ENCODE measurements at regions not wholly inside any gene's neighbourhood (a gene's known extent, or its start where the extent isn't known, plus 50 kb on each side); places are given as distances from the start of the nearest gene placed in this dataset.
"Not testable (repeated sequence)": the region's sequence is repeated elsewhere in the genome, so short reads cannot be mapped to it uniquely, and the experiment has no call there.

GRCh38 chrY:19051021-19051420, 277.5 kb upstream of the HSFY2 start:
- no peak for DNase-seq (ENCODE audit: low read depth)

- no peak for DNase-seq (ENCODE audit: low read depth)
Measured at GRCh38 chrY:19042984-19043442, 269.5 kb upstream of the HSFY2 start.

- no peak for DNase-seq (ENCODE audit: low read depth)
Measured at GRCh38 chrY:19042306-19042958, 268.9 kb upstream of the HSFY2 start.

GRCh38 chrY:19026631-19027030, 253.1 kb upstream of the HSFY2 start:
- DNase-seq (ENCODE audit: low read depth), result no peak

- no peak for DNase-seq (ENCODE audit: low read depth)
Measured at GRCh38 chrY:19023934-19024333, 250.4 kb upstream of the HSFY2 start.

- DNase-seq (ENCODE audit: low read depth), result no peak
Measured at GRCh38 chrY:19020193-19020592, 246.7 kb upstream of the HSFY2 start.

GRCh38 chrY:19016990-19017389, 243.5 kb upstream of the HSFY2 start:
- DNase-seq (ENCODE audit: low read depth), result no peak

- DNase-seq (ENCODE audit: low read depth), result no peak
Measured at GRCh38 chrY:19015854-19016253, 242.3 kb upstream of the HSFY2 start.

GRCh38 chrY:19015213-19015612, 241.7 kb upstream of the HSFY2 start:
- DNase-seq (ENCODE audit: low read depth), result no peak

- DNase-seq (ENCODE audit: low read depth), result no peak
Measured at GRCh38 chrY:19012985-19013384, 239.4 kb upstream of the HSFY2 start.

GRCh38 chrY:19011605-19012090, 238.1 kb upstream of the HSFY2 start:
- no peak for DNase-seq (ENCODE audit: low read depth)

- no peak for DNase-seq (ENCODE audit: low read depth)
Measured at GRCh38 chrY:19006234-19006633, 232.7 kb upstream of the HSFY2 start.

- no peak for DNase-seq (ENCODE audit: low read depth)
Measured at GRCh38 chrY:19005579-19005978, 232.0 kb upstream of the HSFY2 start.

- DNase-seq (ENCODE audit: low read depth), result no peak
Measured at GRCh38 chrY:18997635-18998240, 224.2 kb upstream of the HSFY2 start.

- DNase-seq (ENCODE audit: low read depth), result no peak
Measured at GRCh38 chrY:18993480-18993879, 219.9 kb upstream of the HSFY2 start.

- DNase-seq (ENCODE audit: low read depth), result not testable (repeated sequence)
Measured at GRCh38 chrY:18992684-18993083, 219.1 kb upstream of the HSFY2 start.

- no peak for DNase-seq (ENCODE audit: low read depth)
Measured at GRCh38 chrY:18989356-18989755, 215.8 kb upstream of the HSFY2 start.

GRCh38 chrY:18966001-18966400, 192.5 kb upstream of the HSFY2 start:
- DNase-seq (ENCODE audit: low read depth), result no peak

GRCh38 chrY:18958846-18959245, 185.3 kb upstream of the HSFY2 start:
- DNase-seq (ENCODE audit: low read depth), result no peak

- no peak for DNase-seq (ENCODE audit: low read depth)
Measured at GRCh38 chrY:18951657-18952435, 178.3 kb upstream of the HSFY2 start.

- no peak for DNase-seq (ENCODE audit: low read depth)
Measured at GRCh38 chrY:18951019-18951418, 177.5 kb upstream of the HSFY2 start.

- DNase-seq (ENCODE audit: low read depth), result no peak
Measured at GRCh38 chrY:18936831-18937230, 163.3 kb upstream of the HSFY2 start.

GRCh38 chrY:18919256-18919655, 145.7 kb upstream of the HSFY2 start:
- DNase-seq (ENCODE audit: low read depth), result no peak
